ENCODE measurements at regions not wholly inside any gene's neighbourhood (a gene's known extent, or its start where the extent isn't known, plus 50 kb on each side); places are given as distances from the start of the nearest gene placed in this dataset.

GRCh38 chr6:53398247-53399026 is 49.7 kb upstream of the ELOVL5 start:
- TF ChIP-seq CTCF (IDR thresholded peaks at IDR 0.05) (no peak), POLR2A (IDR thresholded peaks at IDR 0.05) (no peak)
